HG02938 (cell line): ENCODE measurements at regions not wholly inside any gene's neighbourhood (a gene's known extent, or its start where the extent isn't known, plus 50 kb on each side); places are given as distances from the start of the nearest gene placed in this dataset.

Experiments used
- ATAC-seq: cut with Tn5 transposase; IDR thresholded peaks from one replicate; pipeline ENCODE4 v1.9.1; 2021; ENCODE audit warnings: mild to moderate bottlenecking, moderate library complexity; ENCODE audit not compliant: unreplicated experiment

DNA sequence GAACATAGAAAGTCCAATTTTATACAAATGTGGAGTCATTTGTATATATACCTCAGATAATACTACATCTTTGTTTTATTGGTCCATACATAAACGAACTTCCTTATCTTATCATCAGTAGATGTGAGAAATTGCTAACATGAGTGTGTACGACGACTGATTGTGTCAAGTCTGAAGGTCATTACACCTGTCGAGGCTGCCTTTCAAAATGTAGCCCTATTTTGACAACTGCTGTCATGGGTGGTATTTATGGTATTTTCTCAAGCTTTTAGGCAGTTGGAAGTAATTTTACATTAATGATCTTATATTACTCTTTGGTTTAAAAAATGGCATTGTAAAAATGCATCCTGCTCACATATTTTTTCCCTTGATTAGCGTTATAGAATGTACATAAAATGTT is 183.7 kb upstream of the DNAJC19 start:
- ATAC-seq: no peak

DNA sequence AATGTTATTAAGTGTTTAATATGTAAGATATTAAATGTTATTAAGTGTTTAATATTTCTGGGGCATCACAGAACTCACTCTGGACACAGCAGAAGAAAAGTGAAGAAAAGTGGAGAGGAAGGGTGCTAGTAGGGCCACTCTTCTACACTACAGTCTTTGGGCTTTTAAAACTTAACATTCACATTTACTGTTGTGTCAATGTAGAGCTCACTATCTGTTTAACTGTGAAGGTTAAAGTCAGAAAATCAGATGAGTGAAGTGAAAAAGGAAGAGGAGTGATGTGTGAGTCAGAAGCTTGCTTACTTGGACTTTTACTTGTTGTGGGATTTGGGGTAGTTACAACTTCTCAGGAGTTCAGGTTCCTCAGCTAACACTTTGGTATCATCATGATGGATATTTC is 145.3 kb upstream of the DNAJC19 start:
- no peak for ATAC-seq

GRCh38 chr3:181133832-181134231 is 144.3 kb upstream of the DNAJC19 start:
- no peak for ATAC-seq

DNA sequence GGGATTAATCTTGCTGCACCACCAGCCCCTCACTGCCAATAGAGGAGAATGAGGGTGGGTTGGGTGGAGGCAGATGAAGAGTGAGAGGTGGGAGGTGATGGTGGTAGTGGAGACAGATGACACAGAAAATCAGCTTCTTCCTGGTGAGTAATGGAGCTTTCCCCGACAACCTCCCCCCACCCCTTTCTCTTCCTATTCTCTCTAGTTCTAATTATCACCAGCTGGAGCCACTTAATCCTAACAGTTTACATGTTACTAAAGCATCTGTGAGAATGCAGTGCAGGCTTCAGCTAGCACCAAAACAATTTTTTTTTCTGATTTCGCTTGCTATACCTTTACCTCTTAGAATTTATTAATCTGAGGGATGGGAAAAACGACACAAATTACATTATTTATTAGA is 116.1 kb upstream of the DNAJC19 start:
- ATAC-seq: no peak

- ATAC-seq: no peak
Observed at GRCh38 chr3:181103605-181104004, 114.1 kb upstream of the DNAJC19 start.

- no peak for ATAC-seq
Observed at GRCh38 chr3:181086011-181086410, 96.5 kb upstream of the DNAJC19 start.

GRCh38 chr3:181081930-181082329 is 92.4 kb upstream of the DNAJC19 start:
- ATAC-seq: no peak

- no peak for ATAC-seq
Observed at GRCh38 chr3:181076558-181076957, 87.0 kb upstream of the DNAJC19 start.

GRCh38 chr3:181075098-181075497 is 85.6 kb upstream of the DNAJC19 start:
- no peak for ATAC-seq

GRCh38 chr3:181066143-181067087 is 76.9 kb upstream of the DNAJC19 start:
- ATAC-seq: no peak

DNA sequence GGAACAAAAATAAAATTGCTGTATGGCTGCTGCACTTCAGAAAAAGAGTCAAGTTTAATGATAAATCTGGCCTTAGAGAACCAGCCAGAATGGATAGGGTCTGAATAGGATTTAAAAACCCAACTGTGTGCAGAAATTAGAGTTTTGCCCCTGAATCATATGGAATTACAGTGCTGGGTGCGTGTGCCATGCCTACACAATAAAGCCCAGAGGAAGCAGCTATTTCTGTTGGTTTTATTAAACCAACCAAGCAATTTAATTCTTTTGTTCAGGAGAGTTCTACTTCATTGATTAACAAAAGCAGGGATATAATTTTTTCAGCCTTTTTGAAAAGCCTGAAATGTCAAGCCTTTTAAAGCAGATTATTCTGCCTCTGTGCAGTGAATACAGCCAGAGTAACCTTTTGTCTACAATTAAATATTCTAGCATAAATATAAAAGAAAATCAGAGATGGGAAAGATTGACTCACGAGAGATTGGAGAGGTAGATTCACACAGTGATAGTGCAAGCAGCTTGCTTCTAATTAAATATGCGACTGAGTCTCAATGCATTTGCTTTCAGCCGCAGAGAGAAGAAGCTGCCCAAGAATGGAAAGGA is 66.7 kb upstream of the DNAJC19 start:
- no peak for ATAC-seq

DNA sequence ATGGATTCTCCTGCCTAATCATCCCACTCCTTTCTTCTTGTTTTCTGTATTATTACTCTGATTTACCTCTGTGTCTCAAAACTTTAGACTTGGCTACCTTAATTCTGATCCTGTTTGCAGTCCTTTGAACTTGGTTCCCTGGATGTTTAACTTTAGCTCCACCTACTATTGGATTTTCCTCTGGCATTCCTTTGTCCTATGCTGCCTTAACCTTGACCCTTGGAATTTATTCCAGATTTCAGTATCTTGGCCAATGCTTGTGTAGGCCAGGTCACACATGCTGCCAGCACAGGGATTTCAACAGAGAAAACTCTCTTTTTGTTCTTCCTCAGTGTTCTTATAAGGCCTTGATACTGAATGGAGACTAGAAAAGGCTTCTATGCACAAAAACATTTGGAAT is 65.0 kb upstream of the DNAJC19 start:
- no peak for ATAC-seq

- no peak for ATAC-seq
Observed at GRCh38 chr3:181052256-181052655, 62.7 kb upstream of the DNAJC19 start.

DNA sequence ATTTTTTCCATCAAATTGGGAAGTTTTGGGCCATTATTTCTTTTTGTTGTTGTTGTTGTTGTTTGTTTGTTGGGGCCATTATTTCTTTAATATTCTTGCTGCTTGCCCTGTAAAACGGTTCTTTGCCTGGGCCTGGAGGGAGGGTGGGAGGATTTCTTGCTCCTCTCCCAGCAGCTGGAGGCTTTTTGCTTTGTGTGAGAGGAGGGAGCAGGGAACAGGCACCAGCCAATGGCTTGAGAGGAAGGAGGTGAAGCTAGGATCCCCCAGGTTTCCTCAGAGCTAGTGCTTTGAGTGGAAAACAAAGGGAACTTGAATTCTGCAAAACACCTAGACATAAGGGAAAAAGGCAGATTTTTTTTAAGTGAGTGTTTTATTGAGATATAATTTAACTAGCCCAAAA is 61.2 kb upstream of the DNAJC19 start:
- ATAC-seq: no peak

DNA sequence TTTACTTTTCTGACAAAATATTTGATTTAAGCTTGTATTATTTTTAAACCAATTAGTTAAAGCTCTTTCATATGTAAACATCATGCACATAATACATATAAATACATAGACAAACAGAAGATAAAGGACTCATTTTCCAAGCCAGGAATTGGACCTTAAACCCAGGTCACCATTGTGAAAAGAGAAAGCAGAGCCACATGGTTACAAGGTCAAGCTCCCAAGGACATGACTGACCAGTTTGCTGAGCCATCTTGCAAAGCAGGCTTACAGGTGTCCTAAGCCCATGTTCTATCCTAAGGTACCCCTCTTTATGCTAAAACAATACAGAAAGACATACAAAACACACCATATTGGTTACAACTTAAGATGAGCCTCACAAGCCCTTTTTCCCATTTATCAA is 50.5 kb upstream of the DNAJC19 start:
- no peak for ATAC-seq
